IMR-90 (cell line): ENCODE measurements at regions not wholly inside any gene's neighbourhood (a gene's known extent, or its start where the extent isn't known, plus 50 kb on each side); places are given as distances from the start of the nearest gene placed in this dataset.

Experiments
- MAFK ChIP-seq: IDR thresholded peaks from 2 replicates; pipeline ENCODE4 v1.6.1; 2012; ENCODE audit warnings: low read depth, low read length, improper control_type of control experiment
- MXI1 ChIP-seq: IDR thresholded peaks from 2 replicates; pipeline ENCODE4 v1.6.1; 2012; ENCODE audit warnings: low read depth, mild to moderate bottlenecking, low read length, moderate library complexity, borderline replicate concordance
- NFE2L2 ChIP-seq: fragments of 150-350 bp; IDR thresholded peaks from 2 replicates; pipeline ENCODE4 v1.6.1; 2016; ENCODE audit warnings: low read depth, mild to moderate bottlenecking, low read length
- POLR2A ChIP-seq: IDR thresholded peaks from 2 replicates; pipeline ENCODE4 v1.6.1; 2012; ENCODE audit warnings: mild to moderate bottlenecking, low read depth, low read length
- RCOR1 ChIP-seq: IDR thresholded peaks from 2 replicates; pipeline ENCODE4 v1.6.1; 2012; ENCODE audit warnings: mild to moderate bottlenecking, low read length, improper control_type of control experiment; ENCODE audit not compliant: insufficient replicate concordance
- SMC3 ChIP-seq: fragments of 150-350 bp; IDR thresholded peaks from 2 replicates; pipeline ENCODE4 v1.6.1; 2016; ENCODE audit warnings: low read depth, mild to moderate bottlenecking, antibody characterized with exemption, low read length, moderate library complexity
- TF ChIP-seq, protein P1 (sequence below): fragments of 150-350 bp; IDR thresholded peaks from 2 replicates; pipeline ENCODE4 v1.6.1; 2017; ENCODE audit warnings: mild to moderate bottlenecking, antibody characterized with exemption, low read length, low read depth
- TF ChIP-seq, protein P2 (sequence below): conservative IDR thresholded peaks from 2 replicates; pipeline ENCODE4 v1.5.1; 2012; ENCODE audit warnings: mild to moderate bottlenecking, low read depth, low read length, improper control_type of control experiment

DNA sequence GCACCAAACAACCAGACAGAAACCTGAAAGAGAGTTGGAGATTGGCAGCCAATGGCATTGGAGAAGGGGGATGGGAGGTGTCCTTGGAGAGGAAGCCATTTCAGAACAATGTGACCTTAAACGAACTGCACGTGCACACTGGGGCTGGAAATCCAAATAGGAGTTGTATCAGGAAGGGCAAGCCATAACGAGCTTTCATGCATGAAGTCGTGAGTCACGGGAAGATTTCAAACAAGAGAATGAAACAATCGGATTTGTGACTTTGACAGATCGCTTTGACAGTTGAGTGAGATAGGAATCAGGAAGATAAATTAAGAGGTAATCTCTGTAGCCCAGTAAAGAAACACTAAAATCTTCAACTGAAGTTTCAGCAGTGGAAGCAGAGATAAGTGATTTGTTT is 445.8 kb upstream of the ZP4 start:
- TF ChIP-seq, protein P1, sequence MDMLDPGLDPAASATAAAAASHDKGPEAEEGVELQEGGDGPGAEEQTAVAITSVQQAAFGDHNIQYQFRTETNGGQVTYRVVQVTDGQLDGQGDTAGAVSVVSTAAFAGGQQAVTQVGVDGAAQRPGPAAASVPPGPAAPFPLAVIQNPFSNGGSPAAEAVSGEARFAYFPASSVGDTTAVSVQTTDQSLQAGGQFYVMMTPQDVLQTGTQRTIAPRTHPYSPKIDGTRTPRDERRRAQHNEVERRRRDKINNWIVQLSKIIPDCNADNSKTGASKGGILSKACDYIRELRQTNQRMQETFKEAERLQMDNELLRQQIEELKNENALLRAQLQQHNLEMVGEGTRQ, result no peak
- TF ChIP-seq POLR2A (no peak), SMC3 (no peak), RCOR1 (no peak), MXI1 (no peak), NFE2L2 (no peak), MAFK (no peak)
- TF ChIP-seq, protein P2, sequence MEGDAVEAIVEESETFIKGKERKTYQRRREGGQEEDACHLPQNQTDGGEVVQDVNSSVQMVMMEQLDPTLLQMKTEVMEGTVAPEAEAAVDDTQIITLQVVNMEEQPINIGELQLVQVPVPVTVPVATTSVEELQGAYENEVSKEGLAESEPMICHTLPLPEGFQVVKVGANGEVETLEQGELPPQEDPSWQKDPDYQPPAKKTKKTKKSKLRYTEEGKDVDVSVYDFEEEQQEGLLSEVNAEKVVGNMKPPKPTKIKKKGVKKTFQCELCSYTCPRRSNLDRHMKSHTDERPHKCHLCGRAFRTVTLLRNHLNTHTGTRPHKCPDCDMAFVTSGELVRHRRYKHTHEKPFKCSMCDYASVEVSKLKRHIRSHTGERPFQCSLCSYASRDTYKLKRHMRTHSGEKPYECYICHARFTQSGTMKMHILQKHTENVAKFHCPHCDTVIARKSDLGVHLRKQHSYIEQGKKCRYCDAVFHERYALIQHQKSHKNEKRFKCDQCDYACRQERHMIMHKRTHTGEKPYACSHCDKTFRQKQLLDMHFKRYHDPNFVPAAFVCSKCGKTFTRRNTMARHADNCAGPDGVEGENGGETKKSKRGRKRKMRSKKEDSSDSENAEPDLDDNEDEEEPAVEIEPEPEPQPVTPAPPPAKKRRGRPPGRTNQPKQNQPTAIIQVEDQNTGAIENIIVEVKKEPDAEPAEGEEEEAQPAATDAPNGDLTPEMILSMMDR, result no peak
